ENCODE measurements at regions not wholly inside any gene's neighbourhood (a gene's known extent, or its start where the extent isn't known, plus 50 kb on each side); places are given as distances from the start of the nearest gene placed in this dataset.

DNA sequence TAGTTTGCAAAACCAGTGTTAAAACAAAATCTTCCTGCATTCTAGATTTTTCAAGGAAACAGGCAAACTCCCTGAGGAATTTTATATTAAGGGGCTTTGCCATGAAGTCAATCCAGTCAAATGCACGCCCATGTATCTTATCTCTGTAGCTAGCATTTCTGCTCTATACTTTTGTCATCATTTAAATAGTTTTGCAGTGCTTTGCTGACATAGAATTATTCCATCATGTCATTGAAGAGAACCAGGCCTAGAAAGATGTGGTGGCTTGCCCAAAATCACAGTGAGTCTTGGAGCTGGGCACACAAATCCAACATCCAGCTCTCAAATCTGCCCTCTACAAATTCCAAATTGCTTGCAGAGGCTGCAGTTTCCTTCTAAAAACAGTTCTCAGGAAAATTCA, 66.7 kb upstream of the LNX1 start:
- no TSS peak for BruUV-seq (replicated peaks)
- intact Hi-C loops (cut with micrococcal nuclease): loop anchor here (10.0 kb wide), 2 partner anchors 57 to 643 kb away; no protein-coding TSS in a partner anchor
- TF ChIP-seq SRF (IDR thresholded peaks at IDR 0.05; ENCODE audit: low read depth) (no peak), EGR1 (IDR thresholded peaks at IDR 0.05; ENCODE audit: low read depth) (no peak)
- TF ChIP-seq, protein P1, sequence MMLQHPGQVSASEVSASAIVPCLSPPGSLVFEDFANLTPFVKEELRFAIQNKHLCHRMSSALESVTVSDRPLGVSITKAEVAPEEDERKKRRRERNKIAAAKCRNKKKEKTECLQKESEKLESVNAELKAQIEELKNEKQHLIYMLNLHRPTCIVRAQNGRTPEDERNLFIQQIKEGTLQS (IDR thresholded peaks at IDR 0.05): no peak
- H3K79me2 ChIP-seq (ENCODE audit: insufficient read depth, low read length): no peaks in the 10 kb centered on the region
- ATAC-seq (no peak), DNase-seq (ENCODE audit: low read depth, low spot score) (no peak)
- no peak overlapping the region for H3K27ac ChIP-seq (ENCODE audit: low read depth, low read length)
- no peak overlapping the region for H3K4me2 ChIP-seq (ENCODE audit: low read length)
- H3K27me3 ChIP-seq (ENCODE audit: insufficient read depth, low read length): no peaks in the 10 kb centered on the region
- no peaks in the 10 kb centered on the region for H3K9me3 ChIP-seq (ENCODE audit: control insufficient read depth in 1 of 2, insufficient read depth in 1 of 2, low read depth in 1 of 2, low read length in 2 of 2)
- H3K4me1 ChIP-seq (ENCODE audit: control insufficient read depth in 1 of 2, insufficient read depth in 2 of 2, low read length in 2 of 2): no peaks in the 10 kb centered on the region
- no peaks in the 10 kb centered on the region for H3K36me3 ChIP-seq (ENCODE audit: control insufficient read depth in 1 of 2, insufficient read depth in 2 of 2, low read length in 2 of 2)
- ChIA-PET CTCF (no interaction called here), POLR2A (no interaction called here), RAD21 (ENCODE audit: low non-redundant PET in 1 of 2, low total read pairs in 2 of 2, uncharacterized antibody in 2 of 2, unreplicated experiment in 2 of 2) (no interaction called here)
- H4K20me1 ChIP-seq (ENCODE audit: insufficient read depth): no peaks in the 10 kb centered on the region
- no peaks in the 10 kb centered on the region for H3K9me2 ChIP-seq (ENCODE audit: insufficient read depth)
- no peak overlapping the region for H3K9ac ChIP-seq (ENCODE audit: low read length)
- no peak overlapping the region for H3K4me3 ChIP-seq (replicated peaks in 1 of 2; ENCODE audit: low read depth in 1 of 2, low read length in 2 of 2)
- H2AFZ ChIP-seq (ENCODE audit: low read depth, low read length, poor library complexity, severe bottlenecking): no peak overlapping the region

DNA sequence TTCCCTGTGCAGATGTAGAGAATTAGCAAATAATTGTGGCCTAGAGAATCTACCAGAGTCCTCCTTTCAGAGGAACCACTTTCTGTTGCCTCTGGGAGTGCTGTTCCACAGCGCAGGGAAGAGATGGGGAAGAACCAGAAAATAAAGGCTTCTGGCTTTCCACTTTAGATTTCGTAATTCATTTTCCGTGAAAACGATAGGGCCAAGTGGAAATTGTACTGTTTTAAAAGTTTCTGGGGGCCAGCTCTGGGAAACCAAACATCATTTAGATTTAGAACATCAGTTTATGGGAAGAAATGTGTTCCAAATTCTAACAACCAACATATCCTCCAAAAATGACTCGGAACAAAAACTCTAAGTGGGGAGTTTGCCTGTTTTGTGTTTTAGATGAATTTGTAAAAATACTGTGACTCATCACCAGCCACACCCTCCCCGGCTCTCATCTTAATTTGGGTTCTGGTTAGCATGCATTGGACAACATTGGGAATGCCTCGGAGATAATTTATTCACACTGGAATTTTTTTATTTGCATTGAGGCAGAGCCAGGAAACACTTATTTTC, 65.2 kb upstream of the LNX1 start:
- ChIA-PET RAD21 (ENCODE audit: low non-redundant PET in 1 of 2, low total read pairs in 2 of 2, uncharacterized antibody in 2 of 2, unreplicated experiment in 2 of 2) (no interaction called here), CTCF (no interaction called here), POLR2A (no interaction called here)
- no peak overlapping the region for H3K27ac ChIP-seq (ENCODE audit: low read depth, low read length)
- H3K79me2 ChIP-seq (ENCODE audit: insufficient read depth, low read length): no peaks in the 10 kb centered on the region
- no peaks in the 10 kb centered on the region for H3K9me2 ChIP-seq (ENCODE audit: insufficient read depth)
- H3K9me3 ChIP-seq (ENCODE audit: control insufficient read depth in 1 of 2, insufficient read depth in 1 of 2, low read depth in 1 of 2, low read length in 2 of 2): no peaks in the 10 kb centered on the region
- H3K36me3 ChIP-seq (ENCODE audit: control insufficient read depth in 1 of 2, insufficient read depth in 2 of 2, low read length in 2 of 2): no peaks in the 10 kb centered on the region
- BruUV-seq (replicated peaks): no TSS peak
- H4K20me1 ChIP-seq (ENCODE audit: insufficient read depth): no peaks in the 10 kb centered on the region
- H3K4me3 ChIP-seq (replicated peaks in 1 of 2; ENCODE audit: low read depth in 1 of 2, low read length in 2 of 2): no peak overlapping the region
- DNase-seq (ENCODE audit: low read depth, low spot score) (no peak), ATAC-seq (no peak)
- no peak overlapping the region for H2AFZ ChIP-seq (ENCODE audit: low read depth, low read length, poor library complexity, severe bottlenecking)
- H3K4me2 ChIP-seq (ENCODE audit: low read length): no peak overlapping the region
- intact Hi-C loops (cut with micrococcal nuclease): loop anchor here (10.0 kb wide), 2 partner anchors 58 to 642 kb away; no protein-coding TSS in a partner anchor
- H3K4me1 ChIP-seq (ENCODE audit: control insufficient read depth in 1 of 2, insufficient read depth in 2 of 2, low read length in 2 of 2): no peaks in the 10 kb centered on the region; a peak in 1 of 4 replicates
- H3K9ac ChIP-seq (ENCODE audit: low read length): no peak overlapping the region
- TF ChIP-seq YY1 (IDR thresholded peaks at IDR 0.05; ENCODE audit: extremely low read depth, insufficient replicate concordance, low read depth, low read length) (no peak), RAD21 (IDR thresholded peaks at IDR 0.05; ENCODE audit: low read depth) (0 out of 2 replicates have a peak, but pooled peaks have one; percentile 2)
- TF ChIP-seq, protein P2, sequence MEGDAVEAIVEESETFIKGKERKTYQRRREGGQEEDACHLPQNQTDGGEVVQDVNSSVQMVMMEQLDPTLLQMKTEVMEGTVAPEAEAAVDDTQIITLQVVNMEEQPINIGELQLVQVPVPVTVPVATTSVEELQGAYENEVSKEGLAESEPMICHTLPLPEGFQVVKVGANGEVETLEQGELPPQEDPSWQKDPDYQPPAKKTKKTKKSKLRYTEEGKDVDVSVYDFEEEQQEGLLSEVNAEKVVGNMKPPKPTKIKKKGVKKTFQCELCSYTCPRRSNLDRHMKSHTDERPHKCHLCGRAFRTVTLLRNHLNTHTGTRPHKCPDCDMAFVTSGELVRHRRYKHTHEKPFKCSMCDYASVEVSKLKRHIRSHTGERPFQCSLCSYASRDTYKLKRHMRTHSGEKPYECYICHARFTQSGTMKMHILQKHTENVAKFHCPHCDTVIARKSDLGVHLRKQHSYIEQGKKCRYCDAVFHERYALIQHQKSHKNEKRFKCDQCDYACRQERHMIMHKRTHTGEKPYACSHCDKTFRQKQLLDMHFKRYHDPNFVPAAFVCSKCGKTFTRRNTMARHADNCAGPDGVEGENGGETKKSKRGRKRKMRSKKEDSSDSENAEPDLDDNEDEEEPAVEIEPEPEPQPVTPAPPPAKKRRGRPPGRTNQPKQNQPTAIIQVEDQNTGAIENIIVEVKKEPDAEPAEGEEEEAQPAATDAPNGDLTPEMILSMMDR (IDR thresholded peaks at IDR 0.05 in 2 of 3, conservative IDR thresholded peaks at IDR 0.05 in 1 of 3; ENCODE audit: borderline replicate concordance in 1 of 3, insufficient read depth in 1 of 3, low read depth in 2 of 3, low read length in 2 of 3): peak in 2 of 3 experiments; percentile 39 to 45; a peak in 4 of 6 replicates
- H3K27me3 ChIP-seq (ENCODE audit: insufficient read depth, low read length): no peaks in the 10 kb centered on the region

Data from HCT116 (cell line).